ENCODE measurements at regions not wholly inside any gene's neighbourhood (a gene's known extent, or its start where the extent isn't known, plus 50 kb on each side); places are given as distances from the start of the nearest gene placed in this dataset.

DNA sequence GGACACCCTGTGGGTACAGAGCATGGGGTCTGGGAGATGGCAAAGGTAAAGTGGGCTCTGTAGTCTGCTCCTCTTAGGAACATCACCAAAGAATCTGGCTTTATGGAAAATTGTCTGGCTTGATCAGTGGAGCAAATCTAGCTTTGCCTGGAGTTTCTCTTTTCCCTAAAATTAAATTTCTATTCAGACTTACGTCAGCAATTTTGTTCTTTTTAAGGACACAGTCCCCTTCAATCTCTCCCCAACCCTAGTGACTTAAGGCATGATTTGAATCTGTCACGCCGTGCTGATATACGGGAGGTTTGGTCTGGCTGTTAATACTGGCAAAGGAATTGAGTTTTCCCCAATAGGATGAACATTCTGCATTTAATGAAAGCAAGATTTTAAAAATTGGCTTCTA lies 72.3 kb upstream of the ERCC6L2 start:
- no peak for DNase-seq (ENCODE audit: low read depth)
- TF ChIP-seq, protein P1, sequence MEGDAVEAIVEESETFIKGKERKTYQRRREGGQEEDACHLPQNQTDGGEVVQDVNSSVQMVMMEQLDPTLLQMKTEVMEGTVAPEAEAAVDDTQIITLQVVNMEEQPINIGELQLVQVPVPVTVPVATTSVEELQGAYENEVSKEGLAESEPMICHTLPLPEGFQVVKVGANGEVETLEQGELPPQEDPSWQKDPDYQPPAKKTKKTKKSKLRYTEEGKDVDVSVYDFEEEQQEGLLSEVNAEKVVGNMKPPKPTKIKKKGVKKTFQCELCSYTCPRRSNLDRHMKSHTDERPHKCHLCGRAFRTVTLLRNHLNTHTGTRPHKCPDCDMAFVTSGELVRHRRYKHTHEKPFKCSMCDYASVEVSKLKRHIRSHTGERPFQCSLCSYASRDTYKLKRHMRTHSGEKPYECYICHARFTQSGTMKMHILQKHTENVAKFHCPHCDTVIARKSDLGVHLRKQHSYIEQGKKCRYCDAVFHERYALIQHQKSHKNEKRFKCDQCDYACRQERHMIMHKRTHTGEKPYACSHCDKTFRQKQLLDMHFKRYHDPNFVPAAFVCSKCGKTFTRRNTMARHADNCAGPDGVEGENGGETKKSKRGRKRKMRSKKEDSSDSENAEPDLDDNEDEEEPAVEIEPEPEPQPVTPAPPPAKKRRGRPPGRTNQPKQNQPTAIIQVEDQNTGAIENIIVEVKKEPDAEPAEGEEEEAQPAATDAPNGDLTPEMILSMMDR (IDR thresholded peaks at IDR 0.05; ENCODE audit: control insufficient read depth, extremely low read depth, insufficient read depth): no peak
- no peak overlapping the region for H3K4me3 ChIP-seq (ENCODE audit: low read depth, low read length)

DNA sequence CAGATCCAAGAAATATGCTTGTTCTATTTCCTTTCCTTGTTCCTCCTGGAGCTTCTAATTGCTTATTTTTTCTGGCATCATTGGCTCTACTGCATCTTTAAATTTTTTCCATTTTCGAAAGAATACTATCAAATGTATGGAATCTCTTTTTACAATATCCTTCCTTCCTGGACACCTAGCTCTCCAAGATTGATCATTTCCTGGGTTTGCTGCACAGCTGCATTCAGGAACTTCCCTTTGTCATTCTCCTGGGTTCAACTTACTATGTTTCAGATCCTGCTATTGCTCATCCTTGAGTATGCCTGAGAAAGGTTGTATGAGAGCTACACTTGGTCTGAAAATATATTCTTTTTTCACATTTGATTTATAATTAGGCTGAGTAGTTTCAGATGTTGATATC lies 73.7 kb upstream of the ERCC6L2 start:
- H3K4me3 ChIP-seq (ENCODE audit: low read depth, low read length): no peak overlapping the region
- DNase-seq (ENCODE audit: low read depth): no peak
- TF ChIP-seq, protein P1 (IDR thresholded peaks at IDR 0.05; ENCODE audit: control insufficient read depth, extremely low read depth, insufficient read depth): no peak

DNA sequence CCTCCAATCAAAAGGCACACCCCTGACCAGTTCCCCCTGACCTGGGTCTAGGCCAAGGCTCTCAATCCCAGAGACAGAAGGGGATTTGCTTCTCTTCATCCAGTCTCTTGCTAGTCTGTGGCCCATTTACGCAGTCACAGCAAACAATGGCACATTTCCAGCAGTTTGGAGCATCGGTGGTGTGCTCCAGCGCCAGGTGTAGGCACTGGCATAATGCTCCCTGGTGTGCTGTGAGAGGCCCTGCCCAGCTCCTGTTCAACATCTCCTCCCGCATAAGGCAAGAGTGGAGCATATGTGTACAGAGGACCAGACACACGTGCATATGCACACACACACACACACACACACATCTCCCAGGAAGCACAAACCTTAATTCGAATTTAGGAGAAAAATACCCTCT lies 79.5 kb upstream of the ERCC6L2 start:
- DNase-seq (ENCODE audit: low read depth): peak; percentile 69
- H3K4me3 ChIP-seq (ENCODE audit: low read depth, low read length): no peak overlapping the region
- TF ChIP-seq, protein P1 (IDR thresholded peaks at IDR 0.05; ENCODE audit: control insufficient read depth, extremely low read depth, insufficient read depth): no peak

DNA sequence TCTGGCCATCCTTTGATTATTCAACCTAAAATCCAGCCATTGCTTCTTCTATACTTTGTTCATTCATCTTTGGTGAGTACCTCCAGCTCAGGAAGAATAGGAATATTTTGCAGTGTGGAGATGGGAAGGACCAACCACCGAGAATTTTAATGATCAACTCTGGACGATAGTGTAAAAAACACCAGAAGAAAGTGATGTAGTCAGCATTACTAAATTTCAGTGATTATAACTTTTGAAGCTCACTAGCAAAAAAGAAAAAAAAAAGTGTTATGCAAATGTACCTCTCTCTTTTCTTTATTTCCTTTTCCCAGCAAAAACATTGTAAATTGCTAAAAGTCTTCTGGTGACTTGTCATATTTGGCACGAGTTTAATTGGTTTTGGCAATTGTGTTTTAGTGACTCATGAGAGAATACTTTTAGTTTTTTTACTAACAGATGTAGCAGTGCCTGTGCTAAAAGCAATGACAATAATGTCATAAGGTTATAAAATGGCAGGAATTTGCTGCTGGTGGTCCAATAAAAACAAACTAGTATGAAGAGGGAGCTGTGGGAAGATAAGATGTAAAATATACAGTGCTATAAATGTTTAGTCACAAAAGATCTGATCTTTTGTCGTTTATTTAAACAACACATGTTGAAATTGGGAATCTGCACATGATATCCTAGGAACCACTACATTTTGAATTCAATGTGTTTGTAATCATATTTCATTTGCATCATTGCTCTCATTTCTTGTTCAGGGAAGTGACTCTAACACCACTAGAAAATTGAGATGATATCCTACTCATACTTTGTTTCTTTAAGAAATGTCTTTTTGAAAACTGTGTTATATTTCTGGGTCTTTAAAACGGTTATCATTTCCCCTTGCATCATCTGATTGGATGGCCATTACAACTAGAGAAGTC lies 81.3 kb upstream of the ERCC6L2 start:
- DNase-seq (ENCODE audit: low read depth): no peak
- H3K4me3 ChIP-seq (ENCODE audit: low read depth, low read length): no peak overlapping the region
- TF ChIP-seq, protein P1 (IDR thresholded peaks at IDR 0.05; ENCODE audit: control insufficient read depth, extremely low read depth, insufficient read depth): no peak

DNA sequence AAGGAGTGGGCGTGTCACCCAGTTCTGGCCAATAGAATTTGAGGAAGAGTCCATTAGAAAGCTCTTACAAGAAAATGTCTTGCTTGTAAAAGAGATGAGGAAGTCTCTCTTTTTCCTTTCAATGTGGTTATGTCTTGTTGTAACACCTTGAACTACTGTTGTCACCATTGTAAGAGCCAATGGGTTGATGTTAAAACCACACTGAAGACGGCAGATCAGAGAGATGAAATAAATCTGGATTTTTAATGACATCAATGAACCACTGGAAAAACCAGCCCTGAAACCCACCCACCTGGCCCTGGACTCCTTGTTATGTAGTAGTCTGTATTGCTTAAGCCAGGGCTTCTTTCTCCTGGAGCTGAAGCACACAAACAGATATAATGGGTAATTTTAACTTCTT lies 83.8 kb upstream of the ERCC6L2 start:
- no peak for DNase-seq (ENCODE audit: low read depth)
- H3K4me3 ChIP-seq (ENCODE audit: low read depth, low read length): no peak overlapping the region
- TF ChIP-seq, protein P1 (IDR thresholded peaks at IDR 0.05; ENCODE audit: control insufficient read depth, extremely low read depth, insufficient read depth): no peak

DNA sequence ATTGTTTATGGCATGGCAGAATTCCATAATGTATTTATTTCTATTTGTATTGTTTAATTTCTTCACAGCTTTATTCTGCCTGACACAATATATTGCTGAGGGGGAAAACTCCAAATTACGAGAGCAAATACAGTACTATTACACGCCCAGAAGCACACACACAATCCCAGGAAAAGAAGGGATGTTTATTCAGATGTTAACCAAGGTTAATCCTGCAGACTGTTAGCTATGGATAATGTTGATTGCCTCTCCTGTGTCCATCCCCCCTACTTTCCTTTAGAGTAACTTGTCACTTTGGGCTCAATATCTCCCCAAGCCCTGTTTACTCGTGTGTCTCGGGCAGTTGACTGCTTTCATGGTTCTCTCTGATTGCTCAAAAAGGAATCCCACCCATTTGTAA lies 84.2 kb upstream of the ERCC6L2 start:
- no peak for DNase-seq (ENCODE audit: low read depth)
- TF ChIP-seq, protein P1 (IDR thresholded peaks at IDR 0.05; ENCODE audit: control insufficient read depth, extremely low read depth, insufficient read depth): no peak
- H3K4me3 ChIP-seq (ENCODE audit: low read depth, low read length): no peak overlapping the region
